Stimulated activated CD4-positive, alpha-beta T cell treated with anti-CD3 and anti-CD28 coated beads, Interleukin-1b, Interleukin-23, amount 100 ng/mL, for 4 hours (primary cell): ENCODE measurements at regions not wholly inside any gene's neighbourhood (a gene's known extent, or its start where the extent isn't known, plus 50 kb on each side); places are given as distances from the start of the nearest gene placed in this dataset.
"Not testable (repeated sequence)": the region's sequence is repeated elsewhere in the genome, so short reads cannot be mapped to it uniquely, and the experiment has no call there.

Source experiments
- DNase-seq, 2 donors: peaks; one replicate each; pipeline ENCODE4 v3.0.0-alpha.2; 2020; ENCODE audit warnings: low read depth in 2 of 2

GRCh38 chr12:89880690-89881350 is 172.2 kb upstream of the ATP2B1 start:
- DNase-seq: no peak

GRCh38 chr12:89879766-89880165 is 171.1 kb upstream of the ATP2B1 start:
- DNase-seq: no peak

- DNase-seq: no peak
Measured at GRCh38 chr12:89878950-89879349, 170.3 kb upstream of the ATP2B1 start.

GRCh38 chr12:89878327-89878726 is 169.7 kb upstream of the ATP2B1 start:
- no peak for DNase-seq

GRCh38 chr12:89877671-89878070 is 169.0 kb upstream of the ATP2B1 start:
- no peak for DNase-seq

GRCh38 chr12:89877136-89877535 is 168.5 kb upstream of the ATP2B1 start:
- no peak for DNase-seq

- DNase-seq: no peak
Measured at GRCh38 chr12:89875809-89876208, 167.2 kb upstream of the ATP2B1 start.

GRCh38 chr12:89875225-89875624 is 166.6 kb upstream of the ATP2B1 start:
- no peak for DNase-seq

GRCh38 chr12:89874146-89874545 is 165.5 kb upstream of the ATP2B1 start:
- no peak for DNase-seq

- no peak for DNase-seq
Measured at GRCh38 chr12:89873745-89874144, 165.1 kb upstream of the ATP2B1 start.

- no peak for DNase-seq
Measured at GRCh38 chr12:89872922-89873630, 164.4 kb upstream of the ATP2B1 start.

GRCh38 chr12:89870413-89871184 is 162.0 kb upstream of the ATP2B1 start:
- DNase-seq: no peak

- not testable (repeated sequence) for DNase-seq
Measured at GRCh38 chr12:89867611-89868010, 159.0 kb upstream of the ATP2B1 start.

GRCh38 chr12:89864411-89864810 is 155.8 kb upstream of the ATP2B1 start:
- no peak for DNase-seq

GRCh38 chr12:89863968-89864367 is 155.3 kb upstream of the ATP2B1 start:
- DNase-seq: no peak

GRCh38 chr12:89863493-89863938 is 154.9 kb upstream of the ATP2B1 start:
- peak in 1 of 2 donors; percentile 31 for DNase-seq

GRCh38 chr12:89862511-89863445 is 154.1 kb upstream of the ATP2B1 start:
- DNase-seq: no peak

- DNase-seq: no peak
Measured at GRCh38 chr12:89861086-89861485, 152.4 kb upstream of the ATP2B1 start.

GRCh38 chr12:89859508-89860220 is 151.0 kb upstream of the ATP2B1 start:
- no peak for DNase-seq

GRCh38 chr12:89858718-89859117 is 150.1 kb upstream of the ATP2B1 start:
- DNase-seq: no peak
